ENCODE measurements at regions not wholly inside any gene's neighbourhood (a gene's known extent, or its start where the extent isn't known, plus 50 kb on each side); places are given as distances from the start of the nearest gene placed in this dataset.
"Not testable (repeated sequence)": the region's sequence is repeated elsewhere in the genome, so short reads cannot be mapped to it uniquely, and the experiment has no call there.

GRCh38 chr12:5096241-5096924 is 52.7 kb downstream of the KCNA5 start:
- DNase-seq = no peak

GRCh38 chr12:5097786-5098185 is 54.1 kb downstream of the KCNA5 start:
- DNase-seq = no peak

- DNase-seq = no peak
Observed at GRCh38 chr12:5099136-5099535, 55.5 kb downstream of the KCNA5 start.

GRCh38 chr12:5099591-5099990 is 55.9 kb downstream of the KCNA5 start:
- no peak for DNase-seq

GRCh38 chr12:5101686-5102085 is 58.0 kb downstream of the KCNA5 start:
- no peak for DNase-seq

- DNase-seq = no peak
Observed at GRCh38 chr12:5102261-5102789, 58.6 kb downstream of the KCNA5 start.

- DNase-seq = no peak
Observed at GRCh38 chr12:5102806-5103205, 59.1 kb downstream of the KCNA5 start.

GRCh38 chr12:5110345-5110744 is 66.7 kb downstream of the KCNA5 start:
- no peak for DNase-seq

GRCh38 chr12:5114436-5114835 is 70.8 kb downstream of the KCNA5 start:
- no peak for DNase-seq

GRCh38 chr12:5121784-5122183 is 78.1 kb downstream of the KCNA5 start:
- DNase-seq = not testable (repeated sequence)

GRCh38 chr12:5122256-5122831 is 78.7 kb downstream of the KCNA5 start:
- not testable (repeated sequence) for DNase-seq

GRCh38 chr12:5123921-5124320 is 80.2 kb downstream of the KCNA5 start:
- DNase-seq = no peak

GRCh38 chr12:5124401-5124800 is 80.7 kb downstream of the KCNA5 start:
- DNase-seq = no peak

GRCh38 chr12:5134861-5135525 is 91.3 kb downstream of the KCNA5 start:
- DNase-seq = no peak

GRCh38 chr12:5138256-5138655 is 94.6 kb downstream of the KCNA5 start:
- no peak for DNase-seq

- no peak for DNase-seq
Observed at GRCh38 chr12:5138845-5139244, 95.2 kb downstream of the KCNA5 start.

- no peak for DNase-seq
Observed at GRCh38 chr12:5139751-5140150, 96.1 kb downstream of the KCNA5 start.

- no peak for DNase-seq
Observed at GRCh38 chr12:5140190-5140589, 96.5 kb downstream of the KCNA5 start.

- DNase-seq = no peak
Observed at GRCh38 chr12:5148880-5149279, 105.2 kb downstream of the KCNA5 start.

- no peak for DNase-seq
Observed at GRCh38 chr12:5154091-5154490, 110.4 kb downstream of the KCNA5 start.

GRCh38 chr12:5155866-5156265 is 112.2 kb downstream of the KCNA5 start:
- DNase-seq = no peak

- no peak for DNase-seq
Observed at GRCh38 chr12:5160827-5161226, 117.1 kb downstream of the KCNA5 start.

- no peak for DNase-seq
Observed at GRCh38 chr12:5163661-5164060, 120.0 kb downstream of the KCNA5 start.
